ENCODE measurements at regions not wholly inside any gene's neighbourhood (a gene's known extent, or its start where the extent isn't known, plus 50 kb on each side); places are given as distances from the start of the nearest gene placed in this dataset.

GRCh38 chr15:31970007-31970406 is 60.3 kb upstream of the CHRNA7 start:
- no peak overlapping the region for H3K4me3 ChIP-seq (ENCODE audit: low read depth, low read length)
- TF ChIP-seq CTCF (IDR thresholded peaks at IDR 0.05; ENCODE audit: insufficient read depth, low read depth, low read length): no peak
- DNase-seq (ENCODE audit: low read depth): no peak

GRCh38 chr15:31973197-31973596 is 57.1 kb upstream of the CHRNA7 start:
- no peak for DNase-seq (ENCODE audit: low read depth)
- TF ChIP-seq CTCF (IDR thresholded peaks at IDR 0.05; ENCODE audit: insufficient read depth, low read depth, low read length): no peak
- H3K4me3 ChIP-seq (ENCODE audit: low read depth, low read length): no peak overlapping the region

GRCh38 chr15:31974154-31974794 is 56.0 kb upstream of the CHRNA7 start:
- no peak for TF ChIP-seq CTCF (IDR thresholded peaks at IDR 0.05; ENCODE audit: insufficient read depth, low read depth, low read length)
- no peak for DNase-seq (ENCODE audit: low read depth)
- no peak overlapping the region for H3K4me3 ChIP-seq (ENCODE audit: low read depth, low read length)

GRCh38 chr15:31974855-31975829 is 55.2 kb upstream of the CHRNA7 start:
- DNase-seq (ENCODE audit: low read depth): no peak
- TF ChIP-seq CTCF (IDR thresholded peaks at IDR 0.05; ENCODE audit: insufficient read depth, low read depth, low read length): peak; percentile 44

GRCh38 chr15:31975830-31976229 is 54.5 kb upstream of the CHRNA7 start:
- DNase-seq (ENCODE audit: low read depth): no peak
- TF ChIP-seq CTCF (IDR thresholded peaks at IDR 0.05; ENCODE audit: insufficient read depth, low read depth, low read length): no peak
- H3K4me3 ChIP-seq (ENCODE audit: low read depth, low read length): no peak overlapping the region

More at GRCh38 chr15:31974855-31975829, 55.2 kb upstream of the CHRNA7 start:
- H3K4me3 ChIP-seq (ENCODE audit: low read depth, low read length): no peak overlapping the region

- DNase-seq (ENCODE audit: low read depth): no peak
- H3K4me3 ChIP-seq (ENCODE audit: low read depth, low read length): no peak overlapping the region
- TF ChIP-seq CTCF (IDR thresholded peaks at IDR 0.05; ENCODE audit: insufficient read depth, low read depth, low read length): no peak
Observed at GRCh38 chr15:31977138-31977537, 53.2 kb upstream of the CHRNA7 start.

Measured in fibroblast of villous mesenchyme (primary cell).